Activated naive CD4-positive, alpha-beta T cell treated with anti-CD3 and anti-CD28 coated beads for 36 hours (primary cell): ENCODE measurements at regions not wholly inside any gene's neighbourhood (a gene's known extent, or its start where the extent isn't known, plus 50 kb on each side); places are given as distances from the start of the nearest gene placed in this dataset.

Source experiments
- CTCF ChIA-PET: fragments of 350-600 bp; sonication (Branson Sonifier 250); formaldehyde crosslinking; loops from one replicate; lab custom pipeline; 2021; ENCODE audit warnings: antibody characterized with exemption; lab: Charles Lee
- DNase-seq: peaks from one replicate; pipeline ENCODE4 v3.0.0-alpha.2; 2020
- H3K27ac Mint-ChIP-seq: one replicate; pipeline ENCODE4 v1.8.0; 2021; ENCODE audit warnings: mild to moderate bottlenecking, mixed read lengths
- H3K27me3 Mint-ChIP-seq: one replicate; pipeline ENCODE4 v1.8.0; 2021; ENCODE audit warnings: low read depth, mixed read lengths
- H3K36me3 Mint-ChIP-seq: one replicate; pipeline ENCODE4 v1.8.0; 2021; ENCODE audit warnings: low read depth, mixed read lengths
- H3K4me1 Mint-ChIP-seq: one replicate; pipeline ENCODE4 v1.8.0; 2021; ENCODE audit warnings: low read depth, mixed read lengths
- H3K4me3 Mint-ChIP-seq: one replicate; pipeline ENCODE4 v1.8.0; 2021; ENCODE audit warnings: mild to moderate bottlenecking, moderate library complexity, mixed read lengths
- H3K9me3 Mint-ChIP-seq: one replicate; pipeline ENCODE4 v1.8.0; 2021; ENCODE audit warnings: mixed read lengths
- intact Hi-C: fragments of 100-400 bp; cut with micrococcal nuclease; formaldehyde crosslinking; loops from one replicate; pipeline ENCODE4 v1.15.1; 2023

DNA sequence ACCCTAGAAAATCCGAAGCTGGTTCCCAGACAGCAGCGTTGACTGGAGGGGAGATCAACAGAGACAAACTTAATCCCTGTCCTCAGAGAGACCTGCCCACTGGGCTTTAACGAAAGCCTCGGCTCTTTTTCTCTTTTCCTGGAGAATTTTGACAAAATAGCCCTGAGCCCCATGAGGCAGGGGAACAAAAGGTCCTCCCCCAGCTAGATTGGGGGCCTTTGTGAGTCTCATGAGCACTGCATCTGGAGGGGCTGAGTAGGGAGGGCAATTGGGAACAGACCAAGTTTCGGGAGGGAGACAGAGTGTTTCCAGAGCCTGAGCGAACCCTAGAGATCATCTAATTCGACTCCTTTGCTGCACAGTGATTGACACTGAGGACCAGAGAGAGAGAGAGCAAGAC lies 123.9 kb upstream of the HAAO start:
- H3K4me3 Mint-ChIP-seq, result no peak overlapping the region
- no peaks in the 10 kb centered on the region for H3K9me3 Mint-ChIP-seq
- DNase-seq, result no peak
- H3K36me3 Mint-ChIP-seq, result no peaks in the 10 kb centered on the region
- intact Hi-C loops, result no loop called here
- peaks cover 6% of the 10 kb centered on the region for H3K4me1 Mint-ChIP-seq
- CTCF ChIA-PET, result no interaction called here
- H3K27ac Mint-ChIP-seq, result no peak overlapping the region
- no peaks in the 10 kb centered on the region for H3K27me3 Mint-ChIP-seq

DNA sequence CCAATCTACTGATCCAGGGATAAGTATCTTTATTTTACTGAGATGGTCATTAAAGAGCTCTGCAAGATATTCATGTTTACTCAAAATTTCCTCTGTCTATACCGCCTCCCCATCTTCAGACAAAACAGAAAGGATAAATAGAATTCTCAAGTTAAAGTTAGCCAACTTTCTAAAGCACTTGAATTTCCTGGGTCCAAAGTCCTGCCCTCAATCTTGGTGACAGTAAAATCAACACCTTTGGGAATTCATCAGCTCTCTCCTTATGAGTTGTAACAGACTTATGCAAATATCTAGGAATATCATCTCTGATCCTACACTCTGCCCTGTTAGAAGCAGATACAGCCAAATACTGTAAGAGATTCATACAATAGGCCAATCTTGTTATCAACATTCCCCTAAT lies 122.5 kb upstream of the HAAO start:
- H3K9me3 Mint-ChIP-seq, result no peaks in the 10 kb centered on the region
- intact Hi-C loops, result no loop called here
- no peak for DNase-seq
- H3K27me3 Mint-ChIP-seq, result no peaks in the 10 kb centered on the region
- no peak overlapping the region for H3K4me3 Mint-ChIP-seq
- CTCF ChIA-PET, result no interaction called here
- peaks cover 6% of the 10 kb centered on the region for H3K4me1 Mint-ChIP-seq
- no peaks in the 10 kb centered on the region for H3K36me3 Mint-ChIP-seq
- no peak overlapping the region for H3K27ac Mint-ChIP-seq

GRCh38 chr2:42914314-42914713 lies 121.9 kb upstream of the HAAO start:
- DNase-seq, result no peak
- Mint-ChIP-seq H3K36me3 (no peaks in the 10 kb centered on the region), H3K4me1 (peaks cover 6% of the 10 kb centered on the region), H3K4me3 (no peak overlapping the region), H3K27me3 (no peaks in the 10 kb centered on the region), H3K9me3 (no peaks in the 10 kb centered on the region), H3K27ac (no peak overlapping the region)
- intact Hi-C loops, result no loop called here
- CTCF ChIA-PET, result no interaction called here

GRCh38 chr2:42913280-42913878 lies 121.0 kb upstream of the HAAO start:
- no peaks in the 10 kb centered on the region for H3K36me3 Mint-ChIP-seq
- CTCF ChIA-PET, result no interaction called here
- H3K4me3 Mint-ChIP-seq, result no peak overlapping the region
- no peak for DNase-seq
- intact Hi-C loops, result no loop called here
- no peaks in the 10 kb centered on the region for H3K27me3 Mint-ChIP-seq
- H3K9me3 Mint-ChIP-seq, result no peaks in the 10 kb centered on the region
- H3K4me1 Mint-ChIP-seq, result peaks cover 6% of the 10 kb centered on the region
- H3K27ac Mint-ChIP-seq, result no peak overlapping the region

GRCh38 chr2:42910645-42911405 lies 118.4 kb upstream of the HAAO start:
- H3K27me3 Mint-ChIP-seq, result peaks cover 5% of the 10 kb centered on the region
- intact Hi-C loops, result no loop called here
- H3K4me3 Mint-ChIP-seq, result no peak overlapping the region
- CTCF ChIA-PET, result interaction anchor here (1.7 kb wide), 1 partner anchor 51 kb away, joined by 6 read pairs; no protein-coding TSS in a partner anchor
- no peaks in the 10 kb centered on the region for H3K36me3 Mint-ChIP-seq
- no peaks in the 10 kb centered on the region for H3K9me3 Mint-ChIP-seq
- H3K27ac Mint-ChIP-seq, result no peak overlapping the region
- DNase-seq, result no peak
- peaks cover 8% of the 10 kb centered on the region for H3K4me1 Mint-ChIP-seq

DNA sequence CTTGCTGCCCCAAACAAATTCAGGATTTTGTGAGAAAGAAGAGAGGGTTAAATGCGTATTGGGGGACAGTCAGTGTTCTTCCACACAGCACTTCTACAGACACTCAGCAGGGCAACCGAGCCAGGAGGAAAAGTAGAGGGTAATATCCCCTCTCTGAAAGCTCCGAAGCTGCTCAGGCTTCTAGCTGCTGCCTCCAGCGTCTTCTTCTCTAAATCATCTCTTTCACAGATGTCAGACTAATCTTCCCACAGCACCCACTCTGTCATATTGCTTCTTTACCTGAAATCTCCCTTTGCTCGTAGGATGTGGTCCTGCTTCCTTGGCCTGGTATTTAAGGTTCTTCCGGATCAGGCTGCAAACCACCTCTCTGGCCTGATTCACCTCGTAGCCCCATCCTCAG lies 117.6 kb upstream of the HAAO start:
- no peaks in the 10 kb centered on the region for H3K9me3 Mint-ChIP-seq
- CTCF ChIA-PET, result interaction anchor here (0.9 to 1.7 kb wide), 2 partner anchors 50 to 454 kb away, joined by 3 to 6 read pairs; no protein-coding TSS in a partner anchor
- H3K27ac Mint-ChIP-seq, result no peak overlapping the region
- H3K36me3 Mint-ChIP-seq, result no peaks in the 10 kb centered on the region
- intact Hi-C loops, result no loop called here
- no peak for DNase-seq
- H3K27me3 Mint-ChIP-seq, result peaks cover 11% of the 10 kb centered on the region
- H3K4me3 Mint-ChIP-seq, result no peak overlapping the region
- peaks cover 8% of the 10 kb centered on the region for H3K4me1 Mint-ChIP-seq

GRCh38 chr2:42908518-42909200 lies 116.3 kb upstream of the HAAO start:
- no peaks in the 10 kb centered on the region for H3K9me3 Mint-ChIP-seq

GRCh38 chr2:42907835-42908234 lies 115.5 kb upstream of the HAAO start:
- DNase-seq, result no peak
- no peaks in the 10 kb centered on the region for H3K9me3 Mint-ChIP-seq
- no peak overlapping the region for H3K4me3 Mint-ChIP-seq
- CTCF ChIA-PET, result no interaction called here
- intact Hi-C loops, result no loop called here
- H3K27me3 Mint-ChIP-seq, result peaks cover 11% of the 10 kb centered on the region
- H3K27ac Mint-ChIP-seq, result no peak overlapping the region
- peaks cover 3% of the 10 kb centered on the region for H3K4me1 Mint-ChIP-seq
- no peaks in the 10 kb centered on the region for H3K36me3 Mint-ChIP-seq

More at GRCh38 chr2:42908518-42909200, 116.3 kb upstream of the HAAO start:
- CTCF ChIA-PET, result interaction anchor here (1.7 kb wide), 1 partner anchor 49 kb away, joined by 6 read pairs; no protein-coding TSS in a partner anchor
- intact Hi-C loops, result no loop called here
- Mint-ChIP-seq H3K4me3 (no peak overlapping the region), H3K27me3 (peaks cover 11% of the 10 kb centered on the region), H3K36me3 (no peaks in the 10 kb centered on the region), H3K4me1 (peaks cover 8% of the 10 kb centered on the region), H3K27ac (no peak overlapping the region)
- DNase-seq, result no peak

DNA sequence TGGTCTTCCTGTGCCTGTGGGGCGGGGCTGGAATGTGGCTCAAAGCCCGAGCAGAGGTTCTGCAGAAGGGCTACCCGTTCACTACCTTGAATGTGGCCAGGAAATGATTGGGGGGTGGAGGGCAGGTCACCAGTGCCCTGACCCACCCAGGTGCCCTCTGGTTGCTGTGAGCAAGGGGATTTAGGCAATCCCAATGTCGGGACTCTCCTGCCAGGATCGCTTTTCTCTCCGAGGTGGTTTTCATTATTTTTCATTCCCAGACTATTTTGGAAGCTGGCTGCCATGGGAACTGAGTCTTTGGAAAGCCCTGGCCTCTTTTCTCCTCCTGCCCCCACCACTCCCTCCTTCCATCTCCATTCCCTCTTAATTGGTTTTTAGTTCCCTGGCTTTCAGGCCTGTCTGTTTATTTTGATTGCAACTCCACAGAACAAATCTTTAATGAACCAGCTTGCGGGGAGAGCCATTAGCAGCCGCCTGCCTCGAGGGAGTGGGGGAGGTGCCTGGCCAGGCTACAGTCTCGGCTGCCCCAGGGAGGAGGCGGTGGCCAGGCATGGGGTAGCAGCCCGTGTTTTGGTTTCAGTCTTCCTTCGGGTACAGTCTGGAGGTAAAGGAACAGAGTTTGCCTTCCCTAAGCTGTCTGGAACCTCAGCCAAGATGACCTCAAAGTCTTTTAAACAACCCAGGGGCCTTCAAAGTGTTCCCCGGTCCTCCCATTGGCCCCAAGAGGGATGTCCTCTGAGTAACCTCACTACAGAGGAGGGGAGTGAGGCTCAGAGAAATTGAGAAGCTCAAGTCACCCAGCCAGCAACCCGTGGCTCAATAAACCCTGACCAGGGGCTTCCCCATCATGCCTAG lies 114.4 kb upstream of the HAAO start:
- Mint-ChIP-seq H3K4me3 (no peak overlapping the region), H3K9me3 (no peaks in the 10 kb centered on the region), H3K27me3 (peaks cover 11% of the 10 kb centered on the region), H3K4me1 (peaks cover 2% of the 10 kb centered on the region), H3K36me3 (no peaks in the 10 kb centered on the region), H3K27ac (no peak overlapping the region)
- CTCF ChIA-PET, result no interaction called here
- DNase-seq, result no peak
- intact Hi-C loops, result no loop called here

DNA sequence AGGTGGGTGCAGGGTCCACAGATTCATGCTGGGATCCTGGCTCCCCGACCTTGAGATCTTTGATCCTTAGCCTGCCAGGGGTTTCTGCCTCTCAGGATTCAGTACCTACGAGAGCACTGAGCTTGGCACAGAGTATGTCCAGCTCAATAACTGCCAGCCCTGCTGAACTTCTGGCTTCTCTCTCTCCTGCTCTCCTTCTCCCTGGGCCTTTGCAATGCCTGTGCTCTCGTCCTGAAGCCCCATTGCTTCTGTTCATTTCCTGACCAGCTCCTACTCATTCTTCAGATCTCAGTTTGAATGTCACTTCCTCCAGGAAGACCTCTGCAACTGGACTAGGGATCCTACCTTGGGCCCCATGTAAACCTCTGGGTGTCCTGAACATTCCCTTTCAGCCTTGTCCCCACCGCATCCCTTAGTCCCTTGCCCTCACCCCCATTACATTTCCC lies 113.8 kb upstream of the HAAO start:
- no peaks in the 10 kb centered on the region for H3K36me3 Mint-ChIP-seq
- H3K27ac Mint-ChIP-seq, result no peak overlapping the region
- no peak for DNase-seq
- CTCF ChIA-PET, result no interaction called here
- intact Hi-C loops, result no loop called here
- H3K4me1 Mint-ChIP-seq, result peaks cover 2% of the 10 kb centered on the region
- H3K9me3 Mint-ChIP-seq, result no peaks in the 10 kb centered on the region
- H3K27me3 Mint-ChIP-seq, result peaks cover 11% of the 10 kb centered on the region
- no peak overlapping the region for H3K4me3 Mint-ChIP-seq

GRCh38 chr2:42905341-42906110 lies 113.1 kb upstream of the HAAO start:
- H3K27ac Mint-ChIP-seq, result no peak overlapping the region
- peaks cover 11% of the 10 kb centered on the region for H3K27me3 Mint-ChIP-seq
- H3K4me1 Mint-ChIP-seq, result peaks cover 2% of the 10 kb centered on the region
- CTCF ChIA-PET, result no interaction called here
- no peak for DNase-seq
- no peak overlapping the region for H3K4me3 Mint-ChIP-seq
- H3K9me3 Mint-ChIP-seq, result no peaks in the 10 kb centered on the region
- H3K36me3 Mint-ChIP-seq, result no peaks in the 10 kb centered on the region
- intact Hi-C loops, result no loop called here
